ENCODE measurements at regions not wholly inside any gene's neighbourhood (a gene's known extent, or its start where the extent isn't known, plus 50 kb on each side); places are given as distances from the start of the nearest gene placed in this dataset.

- no peak overlapping the region for H3K4me3 ChIP-seq (ENCODE audit: low read depth, low read length)
- DNase-seq (ENCODE audit: low read depth): no peak
- no peak for TF ChIP-seq CTCF (IDR thresholded peaks at IDR 0.05; ENCODE audit: control insufficient read depth, extremely low read depth, insufficient read depth)
Measured at GRCh38 chr10:3665316-3665908, 119.6 kb downstream of the KLF6 start.

- TF ChIP-seq CTCF (IDR thresholded peaks at IDR 0.05; ENCODE audit: control insufficient read depth, extremely low read depth, insufficient read depth): no peak
- no peak for DNase-seq (ENCODE audit: low read depth)
Measured at GRCh38 chr10:3662775-3663174, 122.2 kb downstream of the KLF6 start.

GRCh38 chr10:3661271-3661670 is 123.7 kb downstream of the KLF6 start:
- no peak for TF ChIP-seq CTCF (IDR thresholded peaks at IDR 0.05; ENCODE audit: control insufficient read depth, extremely low read depth, insufficient read depth)
- DNase-seq (ENCODE audit: low read depth): no peak

More at GRCh38 chr10:3662775-3663174, 122.2 kb downstream of the KLF6 start:
- H3K4me3 ChIP-seq (ENCODE audit: low read depth, low read length): no peak overlapping the region

GRCh38 chr10:3660753-3661152 is 124.3 kb downstream of the KLF6 start:
- no peak for TF ChIP-seq CTCF (IDR thresholded peaks at IDR 0.05; ENCODE audit: control insufficient read depth, extremely low read depth, insufficient read depth)
- DNase-seq (ENCODE audit: low read depth): no peak
- H3K4me3 ChIP-seq (ENCODE audit: low read depth, low read length): no peak overlapping the region

More at GRCh38 chr10:3661271-3661670, 123.7 kb downstream of the KLF6 start:
- no peak overlapping the region for H3K4me3 ChIP-seq (ENCODE audit: low read depth, low read length)

- TF ChIP-seq CTCF (IDR thresholded peaks at IDR 0.05; ENCODE audit: control insufficient read depth, extremely low read depth, insufficient read depth): no peak
- no peak overlapping the region for H3K4me3 ChIP-seq (ENCODE audit: low read depth, low read length)
- DNase-seq (ENCODE audit: low read depth): no peak
Measured at GRCh38 chr10:3659203-3659917, 125.6 kb downstream of the KLF6 start.

GRCh38 chr10:3658766-3659165 is 126.2 kb downstream of the KLF6 start:
- H3K4me3 ChIP-seq (ENCODE audit: low read depth, low read length): no peak overlapping the region
- no peak for DNase-seq (ENCODE audit: low read depth)
- TF ChIP-seq CTCF (IDR thresholded peaks at IDR 0.05; ENCODE audit: control insufficient read depth, extremely low read depth, insufficient read depth): no peak

Measured in LNCaP clone FGC (cell line).